Breast epithelium (tissue), 4 donors: ENCODE measurements at regions not wholly inside any gene's neighbourhood (a gene's known extent, or its start where the extent isn't known, plus 50 kb on each side); places are given as distances from the start of the nearest gene placed in this dataset.

Experiments
- DNase-seq, 2 donors: peaks; one replicate each; pipeline ENCODE4 v3.0.0-alpha.2; 2019; ENCODE audit warnings: low spot score in 2 of 2
- H3K27ac ChIP-seq, 2 donors: fragments of 200-600 bp; sonication (generic) in 1 of 2; one replicate each; pipeline ENCODE4 v1.5.1; 2016 to 2019; ENCODE audit warnings: mild to moderate bottlenecking in 1 of 2
- H3K27me3 ChIP-seq, 2 donors: fragments of 200-600 bp; sonication (generic) in 1 of 2; one replicate each; pipeline versions ENCODE4 v1.5.1 to v1.6.0; 2017 to 2019; ENCODE audit warnings: control low read depth in 1 of 2, mild to moderate bottlenecking in 1 of 2
- H3K36me3 ChIP-seq: fragments of 200-600 bp; one replicate; pipeline ENCODE4 v1.5.1; 2019
- H3K4me1 ChIP-seq, 2 donors: fragments of 200-600 bp; sonication (generic); one replicate each; pipeline ENCODE4 v1.5.1; 2016 to 2019; ENCODE audit warnings: control low read depth in 1 of 2
- H3K4me3 ChIP-seq, 3 donors: fragments of 200-600 bp; sonication (generic); 1 replicate in 2 of 3; 2 replicates in 1 of 3; pipeline ENCODE4 v1.5.1; 2016 to 2019; ENCODE audit warnings: mild to moderate bottlenecking in 3 of 3, moderate library complexity in 2 of 3
- H3K9me3 ChIP-seq, 2 donors: fragments of 200-600 bp; sonication (generic) in 1 of 2; one replicate each; pipeline ENCODE4 v1.5.1; 2016 to 2019; ENCODE audit warnings: control low read depth in 1 of 2
- POLR2A ChIP-seq: fragments of 450-650 bp; IDR thresholded peaks from one replicate; pipeline ENCODE4 v1.6.1; 2016; ENCODE audit warnings: antibody characterized with exemption, mild to moderate bottlenecking, moderate library complexity
- POLR2AphosphoS5 ChIP-seq, 3 donors: sonication (generic); formaldehyde crosslinking; IDR thresholded peaks; one replicate each; pipeline ENCODE4 v1.6.1; 2017; ENCODE audit warnings: antibody characterized with exemption in 3 of 3
- intact Hi-C: fragments of 100-400 bp; cut with DNase I; formaldehyde crosslinking; loops from one replicate; pipeline ENCODE4 v1.15.1; 2023; ENCODE audit warnings: low total_unique reads
- TF ChIP-seq, protein P1 (sequence below), 3 donors: fragments of 450-650 bp; IDR thresholded peaks; one replicate each; pipeline ENCODE4 v1.5.1; 2016 to 2017; ENCODE audit warnings: antibody characterized with exemption in 3 of 3, mild to moderate bottlenecking in 3 of 3, moderate library complexity in 3 of 3

DNA sequence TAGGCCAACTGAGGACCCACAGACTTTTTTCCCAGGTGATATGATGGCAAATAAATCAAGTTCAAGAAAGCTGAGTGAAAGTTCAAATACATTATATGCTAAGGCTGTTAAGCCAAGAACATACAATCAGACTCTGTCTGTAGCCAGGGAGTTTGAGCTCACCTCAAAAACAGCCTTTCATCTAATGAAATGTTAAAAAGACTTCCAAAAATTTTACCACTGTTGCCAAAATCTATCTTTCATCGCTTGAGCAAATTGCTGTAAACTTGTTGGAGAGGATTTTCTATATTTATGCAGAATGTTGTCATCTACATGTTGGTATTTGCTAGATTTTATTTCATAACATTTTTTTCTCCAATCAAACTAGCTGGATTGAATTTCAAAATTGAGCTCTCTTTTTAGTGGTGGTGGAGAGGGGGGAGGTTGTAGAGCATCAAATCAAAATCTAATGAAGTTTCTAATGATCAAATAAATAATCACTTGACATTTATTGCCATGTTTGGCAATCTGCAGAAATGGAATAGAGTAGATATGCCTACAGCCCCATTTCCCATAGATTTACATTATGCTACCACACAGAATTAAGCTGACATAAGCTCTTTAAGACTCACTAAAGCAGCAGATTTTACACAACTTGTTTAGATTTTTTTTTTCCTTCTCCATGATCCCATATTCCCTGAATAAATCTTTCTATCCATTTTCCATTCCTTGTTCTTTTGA, 828.9 kb upstream of the ZNF608 start:
- no peak overlapping the region for H3K27ac ChIP-seq
- no peaks in the 10 kb centered on the region for H3K27me3 ChIP-seq
- no peak overlapping the region for H3K4me3 ChIP-seq
- DNase-seq = no peak
- no peak for TF ChIP-seq POLR2AphosphoS5 (IDR thresholded peaks at IDR 0.05)
- TF ChIP-seq, protein P1, sequence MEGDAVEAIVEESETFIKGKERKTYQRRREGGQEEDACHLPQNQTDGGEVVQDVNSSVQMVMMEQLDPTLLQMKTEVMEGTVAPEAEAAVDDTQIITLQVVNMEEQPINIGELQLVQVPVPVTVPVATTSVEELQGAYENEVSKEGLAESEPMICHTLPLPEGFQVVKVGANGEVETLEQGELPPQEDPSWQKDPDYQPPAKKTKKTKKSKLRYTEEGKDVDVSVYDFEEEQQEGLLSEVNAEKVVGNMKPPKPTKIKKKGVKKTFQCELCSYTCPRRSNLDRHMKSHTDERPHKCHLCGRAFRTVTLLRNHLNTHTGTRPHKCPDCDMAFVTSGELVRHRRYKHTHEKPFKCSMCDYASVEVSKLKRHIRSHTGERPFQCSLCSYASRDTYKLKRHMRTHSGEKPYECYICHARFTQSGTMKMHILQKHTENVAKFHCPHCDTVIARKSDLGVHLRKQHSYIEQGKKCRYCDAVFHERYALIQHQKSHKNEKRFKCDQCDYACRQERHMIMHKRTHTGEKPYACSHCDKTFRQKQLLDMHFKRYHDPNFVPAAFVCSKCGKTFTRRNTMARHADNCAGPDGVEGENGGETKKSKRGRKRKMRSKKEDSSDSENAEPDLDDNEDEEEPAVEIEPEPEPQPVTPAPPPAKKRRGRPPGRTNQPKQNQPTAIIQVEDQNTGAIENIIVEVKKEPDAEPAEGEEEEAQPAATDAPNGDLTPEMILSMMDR (IDR thresholded peaks at IDR 0.05) = no peak
- no peak for TF ChIP-seq POLR2A
- intact Hi-C loops = loop anchor here (10.0 kb wide), 1 partner anchor 1789 kb away; no protein-coding TSS in a partner anchor
- H3K9me3 ChIP-seq = no peaks in the 10 kb centered on the region
- no peaks in the 10 kb centered on the region for H3K4me1 ChIP-seq
- no peaks in the 10 kb centered on the region for H3K36me3 ChIP-seq

DNA sequence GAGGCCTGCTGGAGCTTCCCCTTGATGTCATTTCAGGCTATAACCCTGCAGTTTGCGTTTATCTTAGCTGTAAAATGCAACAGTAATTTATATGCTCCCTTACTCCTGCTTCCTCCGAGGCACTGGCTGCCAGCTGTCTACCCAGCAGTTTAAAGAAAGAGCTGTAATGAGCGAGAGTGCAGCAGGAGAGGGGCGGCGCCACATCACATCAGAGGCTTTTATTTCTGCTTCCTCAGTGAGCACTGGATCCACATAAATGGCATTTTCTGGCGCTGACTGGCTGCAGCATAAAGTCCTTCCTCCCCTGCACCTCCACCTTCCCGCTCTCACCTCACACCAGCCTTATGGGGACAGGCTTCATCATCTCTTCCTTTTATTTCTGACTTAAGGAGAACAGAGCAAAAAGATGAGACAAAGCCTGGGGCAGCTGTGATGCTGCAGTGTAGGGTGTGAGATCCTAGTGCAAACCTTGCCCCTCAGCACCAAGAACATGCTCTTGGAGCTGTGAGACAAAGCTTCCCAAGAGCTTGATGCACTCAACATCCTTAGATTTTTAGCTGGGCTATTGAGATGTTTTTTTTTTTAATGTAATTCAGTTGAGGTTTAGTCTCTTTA, 829.6 kb upstream of the ZNF608 start:
- no peak for TF ChIP-seq POLR2A
- TF ChIP-seq, protein P1 (IDR thresholded peaks at IDR 0.05) = no peak
- TF ChIP-seq POLR2AphosphoS5 (IDR thresholded peaks at IDR 0.05) = no peak
- Histone ChIP-seq H3K27ac (no peak overlapping the region), H3K4me3 (no peak overlapping the region), H3K36me3 (no peaks in the 10 kb centered on the region), H3K4me1 (no peaks in the 10 kb centered on the region), H3K9me3 (no peaks in the 10 kb centered on the region), H3K27me3 (no peaks in the 10 kb centered on the region)
- intact Hi-C loops = loop anchor here (10.0 kb wide), 1 partner anchor 1789 kb away; no protein-coding TSS in a partner anchor
- no peak for DNase-seq

DNA sequence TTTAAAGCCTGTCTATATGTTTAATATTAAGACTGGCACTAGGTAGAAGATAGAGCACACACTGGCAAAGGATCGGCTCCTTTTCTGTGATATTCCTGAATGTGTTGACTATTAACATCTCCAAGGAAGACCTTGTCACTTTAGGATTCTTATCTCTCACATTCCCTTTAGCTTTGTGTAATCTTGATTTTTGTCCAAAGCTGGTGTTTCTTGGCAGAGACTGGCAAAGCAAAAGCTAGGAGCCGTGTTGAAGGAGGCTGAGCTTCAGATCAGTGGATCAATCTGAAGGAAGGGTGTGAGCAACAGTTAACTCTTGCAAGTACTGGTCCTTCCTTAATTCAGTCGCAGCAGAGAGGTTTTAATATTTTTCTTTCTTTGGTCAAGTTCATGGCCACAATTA, 830.4 kb upstream of the ZNF608 start:
- intact Hi-C loops = loop anchor here (10.0 kb wide), 1 partner anchor 1788 kb away; no protein-coding TSS in a partner anchor
- Histone ChIP-seq H3K27ac (no peak overlapping the region), H3K9me3 (no peaks in the 10 kb centered on the region), H3K4me1 (no peaks in the 10 kb centered on the region), H3K27me3 (no peaks in the 10 kb centered on the region), H3K36me3 (no peaks in the 10 kb centered on the region), H3K4me3 (no peak overlapping the region)
- TF ChIP-seq POLR2A (no peak), POLR2AphosphoS5 (IDR thresholded peaks at IDR 0.05) (no peak)
- TF ChIP-seq, protein P1 (IDR thresholded peaks at IDR 0.05) = no peak
- no peak for DNase-seq

DNA sequence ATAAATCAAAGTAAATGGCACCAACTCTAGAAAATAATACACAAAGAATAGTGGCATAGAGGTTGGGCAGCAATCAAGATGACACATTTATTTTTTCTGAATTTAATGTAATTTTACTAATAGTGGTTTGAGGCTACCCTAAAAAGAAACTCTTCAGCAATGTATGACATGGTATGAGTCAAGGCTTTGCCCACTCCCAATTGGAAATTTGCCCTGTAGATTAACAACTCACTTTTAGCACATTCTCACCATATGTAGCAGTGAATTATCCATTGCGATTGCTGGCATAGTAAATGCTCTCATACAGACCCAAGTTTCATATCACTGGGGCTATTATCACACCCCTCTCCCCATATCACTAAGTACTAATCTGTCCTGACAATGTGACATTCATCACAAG, 832.1 kb upstream of the ZNF608 start:
- no peak overlapping the region for H3K4me3 ChIP-seq
- H3K9me3 ChIP-seq = no peaks in the 10 kb centered on the region
- H3K27me3 ChIP-seq = no peaks in the 10 kb centered on the region
- intact Hi-C loops = loop anchor here (10.0 kb wide), 1 partner anchor 1786 kb away; no protein-coding TSS in a partner anchor
- H3K36me3 ChIP-seq = no peaks in the 10 kb centered on the region
- H3K27ac ChIP-seq = no peak overlapping the region
- no peaks in the 10 kb centered on the region for H3K4me1 ChIP-seq
- DNase-seq = no peak
- TF ChIP-seq, protein P1 (IDR thresholded peaks at IDR 0.05) = no peak
- TF ChIP-seq POLR2AphosphoS5 (IDR thresholded peaks at IDR 0.05) (no peak), POLR2A (no peak)

DNA sequence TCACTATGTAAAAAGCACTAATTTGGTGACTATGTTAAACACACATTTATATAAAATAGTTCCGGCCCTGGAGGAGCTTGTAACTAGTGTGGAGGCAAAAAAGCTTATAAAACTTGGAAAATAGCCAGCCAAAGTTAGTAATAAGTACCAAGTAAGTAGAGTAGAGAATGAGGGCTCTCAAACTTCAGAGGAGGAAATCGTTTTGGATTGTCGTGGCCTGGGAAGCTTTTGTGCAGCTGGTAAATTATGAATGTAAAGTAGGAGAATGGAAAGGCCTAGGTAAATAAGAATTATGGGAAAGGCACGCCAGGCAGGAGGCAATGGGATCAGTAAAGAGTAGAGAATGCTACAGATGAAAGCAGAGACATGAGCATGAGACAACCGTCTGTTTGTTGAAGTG, 832.7 kb upstream of the ZNF608 start:
- Histone ChIP-seq H3K4me3 (no peak overlapping the region), H3K27me3 (no peaks in the 10 kb centered on the region), H3K4me1 (no peaks in the 10 kb centered on the region), H3K9me3 (no peaks in the 10 kb centered on the region), H3K27ac (no peak overlapping the region), H3K36me3 (no peaks in the 10 kb centered on the region)
- intact Hi-C loops = loop anchor here (10.0 kb wide), 1 partner anchor 1786 kb away; no protein-coding TSS in a partner anchor
- TF ChIP-seq, protein P1 (IDR thresholded peaks at IDR 0.05) = no peak
- TF ChIP-seq POLR2AphosphoS5 (IDR thresholded peaks at IDR 0.05) = no peak
- no peak for TF ChIP-seq POLR2A
- no peak for DNase-seq
